ENCODE measurements at regions not wholly inside any gene's neighbourhood (a gene's known extent, or its start where the extent isn't known, plus 50 kb on each side); places are given as distances from the start of the nearest gene placed in this dataset.
"Not testable (repeated sequence)": the region's sequence is repeated elsewhere in the genome, so short reads cannot be mapped to it uniquely, and the experiment has no call there.

DNA sequence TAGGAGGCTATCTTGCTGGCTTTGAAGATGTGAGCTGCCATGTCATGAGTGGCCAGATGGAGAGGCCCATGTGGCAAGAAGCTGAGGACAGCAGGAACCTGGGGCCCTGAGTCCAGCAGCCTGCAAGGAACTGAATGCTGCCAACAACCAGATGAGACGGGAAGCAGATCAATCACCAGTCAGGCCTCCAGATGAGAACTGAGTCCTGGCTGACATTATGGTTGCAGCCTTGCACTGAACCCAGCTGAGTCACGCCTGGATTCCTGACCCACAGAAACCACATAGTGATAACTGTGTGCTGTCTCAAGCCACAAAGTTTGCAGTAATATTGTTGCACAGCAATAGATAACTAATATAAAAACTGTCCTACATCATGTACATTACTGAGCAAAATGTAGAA is 173.8 kb downstream of the OTOP1 start:
- TF ChIP-seq, protein P1, sequence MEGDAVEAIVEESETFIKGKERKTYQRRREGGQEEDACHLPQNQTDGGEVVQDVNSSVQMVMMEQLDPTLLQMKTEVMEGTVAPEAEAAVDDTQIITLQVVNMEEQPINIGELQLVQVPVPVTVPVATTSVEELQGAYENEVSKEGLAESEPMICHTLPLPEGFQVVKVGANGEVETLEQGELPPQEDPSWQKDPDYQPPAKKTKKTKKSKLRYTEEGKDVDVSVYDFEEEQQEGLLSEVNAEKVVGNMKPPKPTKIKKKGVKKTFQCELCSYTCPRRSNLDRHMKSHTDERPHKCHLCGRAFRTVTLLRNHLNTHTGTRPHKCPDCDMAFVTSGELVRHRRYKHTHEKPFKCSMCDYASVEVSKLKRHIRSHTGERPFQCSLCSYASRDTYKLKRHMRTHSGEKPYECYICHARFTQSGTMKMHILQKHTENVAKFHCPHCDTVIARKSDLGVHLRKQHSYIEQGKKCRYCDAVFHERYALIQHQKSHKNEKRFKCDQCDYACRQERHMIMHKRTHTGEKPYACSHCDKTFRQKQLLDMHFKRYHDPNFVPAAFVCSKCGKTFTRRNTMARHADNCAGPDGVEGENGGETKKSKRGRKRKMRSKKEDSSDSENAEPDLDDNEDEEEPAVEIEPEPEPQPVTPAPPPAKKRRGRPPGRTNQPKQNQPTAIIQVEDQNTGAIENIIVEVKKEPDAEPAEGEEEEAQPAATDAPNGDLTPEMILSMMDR (IDR thresholded peaks at IDR 0.05) = not testable (repeated sequence)
- TF ChIP-seq POLR2A (IDR thresholded peaks at IDR 0.05) = not testable (repeated sequence)
